PC-9 (cell line): ENCODE measurements at regions not wholly inside any gene's neighbourhood (a gene's known extent, or its start where the extent isn't known, plus 50 kb on each side); places are given as distances from the start of the nearest gene placed in this dataset.

ENCODE experiments used
- BruUV-seq: library from RNA; stranded (reverse); fragments of 400-500 nt; replicated peaks from 2 replicates; lab custom pipeline; 2021; lab: Mats Ljungman, UMichigan
- CTCF ChIA-PET: fragments of 300-600 bp; sonication (Branson Sonifier 250); formaldehyde crosslinking; loops from one replicate; lab custom pipeline; 2022; ENCODE audit warnings: antibody characterized with exemption; lab: Charles Lee
- POLR2A ChIA-PET: fragments of 300-600 bp; sonication (Branson Sonifier 250); formaldehyde crosslinking; loops from one replicate; lab custom pipeline; 2022; ENCODE audit warnings: antibody characterized with exemption; ENCODE audit not compliant: unreplicated experiment; lab: Charles Lee
- DNase-seq, 2 experiments: peaks; one replicate each; pipeline versions ENCODE4 v3.0.0 to v3.0.0-alpha.2; 2015 to 2022; ENCODE audit warnings: mixed read lengths in 1 of 2
- H2AFZ ChIP-seq: fragments of 200-600 bp; sonication (generic); 2 replicates; pipeline ENCODE4 v1.8.1; 2017; ENCODE audit warnings: antibody characterized with exemption
- H3F3A ChIP-seq: fragments of 200-600 bp; sonication (generic); 2 replicates; pipeline ENCODE4 v1.8.1; 2017; ENCODE audit warnings: antibody characterized with exemption, mild to moderate bottlenecking, low read depth; ENCODE audit not compliant: insufficient read depth
- H3K27ac ChIP-seq: fragments of 200-600 bp; sonication (generic); 2 replicates; pipeline ENCODE4 v1.6.1; 2016; ENCODE audit warnings: mixed run types
- H3K27me3 ChIP-seq: fragments of 200-600 bp; sonication (generic); 2 replicates; pipeline ENCODE4 v1.6.1; 2016; ENCODE audit warnings: low read depth, mixed run types; ENCODE audit not compliant: insufficient read depth
- H3K36me3 ChIP-seq: fragments of 200-600 bp; sonication (generic); 2 replicates; pipeline ENCODE4 v1.6.1; 2016; ENCODE audit warnings: low read depth, mixed run types
- H3K4me1 ChIP-seq: fragments of 200-600 bp; sonication (generic); replicated peaks from 2 replicates; pipeline ENCODE4 v1.6.1; 2016; ENCODE audit warnings: mixed run types; ENCODE audit not compliant: insufficient read depth
- H3K4me2 ChIP-seq: fragments of 200-600 bp; sonication (generic); 2 replicates; pipeline ENCODE4 v1.6.1; 2017; ENCODE audit warnings: mixed run types
- H3K4me3 ChIP-seq: fragments of 200-600 bp; sonication (generic); 2 replicates; pipeline ENCODE4 v1.6.1; 2016; ENCODE audit warnings: mixed run types
- H3K79me2 ChIP-seq: fragments of 200-600 bp; sonication (generic); 2 replicates; pipeline ENCODE4 v1.6.1; 2017; ENCODE audit warnings: low read depth, mixed run types
- H3K9me2 ChIP-seq: fragments of 200-600 bp; sonication (generic); 2 replicates; pipeline ENCODE4 v1.8.1; 2017; ENCODE audit warnings: mild to moderate bottlenecking; ENCODE audit not compliant: insufficient read depth
- H3K9me3 ChIP-seq: fragments of 200-600 bp; sonication (generic); 2 replicates; pipeline ENCODE4 v1.8.1; 2016; ENCODE audit warnings: low read depth; ENCODE audit not compliant: insufficient read depth
- H4K20me1 ChIP-seq: fragments of 200-600 bp; sonication (generic); 2 replicates; pipeline ENCODE4 v1.8.1; 2017; ENCODE audit not compliant: insufficient read depth
- CTCF ChIP-seq: fragments of 200-600 bp; sonication (generic); conservative IDR thresholded peaks from 2 replicates; pipeline ENCODE4 v1.6.1; 2017; ENCODE audit warnings: mixed run types, antibody characterized with exemption, mild to moderate bottlenecking, moderate library complexity
- EZH2 ChIP-seq: fragments of 200-600 bp; sonication (generic); IDR thresholded peaks from 2 replicates; pipeline ENCODE4 v1.8.0; 2017; ENCODE audit warnings: antibody characterized with exemption, low read depth
- intact Hi-C: fragments of 100-400 bp; cut with micrococcal nuclease; formaldehyde crosslinking; loops from one replicate; pipeline ENCODE4 v1.10.0; 2022; ENCODE audit not compliant: unreplicated experiment

GRCh38 chr1:36626435-36626834 is 143.7 kb upstream of the CSF3R start:
- H4K20me1 ChIP-seq = no peaks in the 10 kb centered on the region
- H3K36me3 ChIP-seq = no peaks in the 10 kb centered on the region
- intact Hi-C loops = no loop called here
- POLR2A ChIA-PET = no interaction called here
- H3F3A ChIP-seq = no peaks in the 10 kb centered on the region
- no peaks in the 10 kb centered on the region for H3K9me2 ChIP-seq
- H3K9me3 ChIP-seq = no peaks in the 10 kb centered on the region
- no TSS peak for BruUV-seq
- no peak overlapping the region for H3K27ac ChIP-seq
- H3K4me3 ChIP-seq = no peak overlapping the region
- H3K4me1 ChIP-seq = no peaks in the 10 kb centered on the region
- no peak for DNase-seq
- H3K79me2 ChIP-seq = no peaks in the 10 kb centered on the region
- H2AFZ ChIP-seq = no peak overlapping the region
- CTCF ChIA-PET = no interaction called here
- peaks cover 99% of the 10 kb centered on the region for H3K27me3 ChIP-seq
- no peak overlapping the region for H3K4me2 ChIP-seq
- no peak for TF ChIP-seq CTCF
- TF ChIP-seq EZH2 = no peak

DNA sequence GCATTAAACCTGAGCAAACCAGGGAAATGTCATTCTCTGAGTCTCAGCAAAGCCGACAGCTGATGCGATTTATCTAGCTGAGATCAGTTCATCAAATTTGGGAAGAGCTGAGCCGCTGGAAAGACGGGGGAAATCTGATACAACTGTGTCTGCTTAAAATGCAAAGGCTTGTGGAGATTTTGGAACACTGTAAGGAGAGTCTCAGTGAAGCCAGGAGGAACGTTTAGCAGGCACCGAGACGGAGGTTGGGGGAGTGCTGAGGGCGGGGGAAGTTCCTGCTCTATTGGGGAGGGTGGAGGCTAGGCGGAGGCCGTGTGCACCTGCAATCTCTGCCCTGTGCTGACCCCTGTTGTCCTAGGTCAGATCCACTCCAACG is 143.2 kb upstream of the CSF3R start:
- H3K36me3 ChIP-seq = no peaks in the 10 kb centered on the region
- H3K79me2 ChIP-seq = no peaks in the 10 kb centered on the region
- no peaks in the 10 kb centered on the region for H4K20me1 ChIP-seq
- no peaks in the 10 kb centered on the region for H3K9me3 ChIP-seq
- H3K27ac ChIP-seq = no peak overlapping the region
- peaks cover 99% of the 10 kb centered on the region for H3K27me3 ChIP-seq
- H3K4me3 ChIP-seq = no peak overlapping the region
- H3K4me2 ChIP-seq = no peak overlapping the region
- no peaks in the 10 kb centered on the region for H3K4me1 ChIP-seq
- H3F3A ChIP-seq = no peaks in the 10 kb centered on the region
- intact Hi-C loops = no loop called here
- ChIA-PET POLR2A (no interaction called here), CTCF (no interaction called here)
- TF ChIP-seq CTCF = no peak
- TF ChIP-seq EZH2 = no peak
- DNase-seq = no peak
- no TSS peak for BruUV-seq
- H3K9me2 ChIP-seq = no peaks in the 10 kb centered on the region
- no peak overlapping the region for H2AFZ ChIP-seq

DNA sequence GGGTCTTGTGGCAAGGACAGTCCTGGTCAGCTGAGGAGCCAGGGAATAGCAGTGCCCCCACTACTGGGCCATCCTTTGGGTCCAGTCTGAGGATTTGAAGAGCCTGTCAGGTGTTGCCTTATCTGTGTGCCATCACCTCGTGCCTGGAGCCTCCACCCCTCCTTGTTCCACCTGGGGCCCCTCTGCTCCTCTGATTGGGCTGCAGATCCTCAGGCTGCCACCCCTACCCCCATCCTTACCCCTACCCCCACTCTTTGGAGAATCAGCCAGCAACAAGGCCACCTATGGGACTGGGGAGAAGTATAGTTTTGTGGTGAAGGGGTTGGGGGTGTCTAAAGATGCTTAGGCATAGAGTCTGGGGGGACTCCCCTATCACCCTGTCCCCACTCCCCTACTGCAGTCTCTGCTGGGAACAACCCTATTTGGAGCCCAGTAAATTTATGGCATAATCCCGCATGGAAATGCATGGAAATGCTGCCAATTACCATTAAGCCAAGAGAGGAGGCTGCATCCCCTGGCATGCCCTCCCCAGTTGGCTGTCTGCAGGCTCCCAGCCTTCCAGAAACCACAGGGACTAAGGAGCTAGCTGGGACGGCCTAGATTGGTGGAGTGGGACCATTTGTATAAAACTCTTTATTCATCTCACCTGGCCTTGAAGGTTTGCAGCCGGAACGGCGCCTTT is 142.7 kb upstream of the CSF3R start:
- no peaks in the 10 kb centered on the region for H3K4me1 ChIP-seq
- no peaks in the 10 kb centered on the region for H3K36me3 ChIP-seq
- no peak overlapping the region for H3K27ac ChIP-seq
- H3K27me3 ChIP-seq = peaks cover 97% of the 10 kb centered on the region
- CTCF ChIA-PET = no interaction called here
- TF ChIP-seq EZH2 = no peak
- no peak for TF ChIP-seq CTCF
- POLR2A ChIA-PET = no interaction called here
- BruUV-seq = no TSS peak
- no peaks in the 10 kb centered on the region for H3F3A ChIP-seq
- no peak overlapping the region for H3K4me2 ChIP-seq
- intact Hi-C loops = no loop called here
- no peaks in the 10 kb centered on the region for H3K9me2 ChIP-seq
- no peaks in the 10 kb centered on the region for H4K20me1 ChIP-seq
- no peak overlapping the region for H2AFZ ChIP-seq
- H3K4me3 ChIP-seq = no peak overlapping the region
- no peaks in the 10 kb centered on the region for H3K79me2 ChIP-seq
- peak in 1 of 2 experiments; percentile 1 for DNase-seq
- H3K9me3 ChIP-seq = no peaks in the 10 kb centered on the region
